ENCODE measurements at regions not wholly inside any gene's neighbourhood (a gene's known extent, or its start where the extent isn't known, plus 50 kb on each side); places are given as distances from the start of the nearest gene placed in this dataset.
"Not testable (repeated sequence)": the region's sequence is repeated elsewhere in the genome, so short reads cannot be mapped to it uniquely, and the experiment has no call there.

- Mint-ChIP-seq H3K4me1 (ENCODE audit: unreplicated experiment) (peaks cover 5% of the 10 kb centered on the region), H3K27me3 (ENCODE audit: unreplicated experiment) (no peaks in the 10 kb centered on the region)
Measured at GRCh38 chr6:112597176-112597575, 250.0 kb downstream of the RFPL4B start.

GRCh38 chr6:112600168-112600567 lies 253.0 kb downstream of the RFPL4B start:
- no peak overlapping the region for H3K27ac Mint-ChIP-seq (ENCODE audit: unreplicated experiment)
- H3K36me3 Mint-ChIP-seq (ENCODE audit: unreplicated experiment) = no peaks in the 10 kb centered on the region
- H3K9me3 Mint-ChIP-seq (ENCODE audit: unreplicated experiment) = no peaks in the 10 kb centered on the region
- no peak for DNase-seq (ENCODE audit: extremely low spot score, unreplicated experiment)
- peaks cover 3% of the 10 kb centered on the region for H3K4me1 Mint-ChIP-seq (ENCODE audit: unreplicated experiment)
- TF ChIP-seq CTCF (IDR thresholded peaks at IDR 0.05) = peak; percentile 23
- H3K27me3 Mint-ChIP-seq (ENCODE audit: unreplicated experiment) = no peaks in the 10 kb centered on the region
- H3K4me3 Mint-ChIP-seq (ENCODE audit: unreplicated experiment) = no peak overlapping the region

More at GRCh38 chr6:112597176-112597575, 250.0 kb downstream of the RFPL4B start:
- H3K27ac Mint-ChIP-seq (ENCODE audit: unreplicated experiment) = no peak overlapping the region
- DNase-seq (ENCODE audit: extremely low spot score, unreplicated experiment) = no peak
- peaks cover 2% of the 10 kb centered on the region for H3K36me3 Mint-ChIP-seq (ENCODE audit: unreplicated experiment)
- peaks cover 7% of the 10 kb centered on the region for H3K9me3 Mint-ChIP-seq (ENCODE audit: unreplicated experiment)
- TF ChIP-seq CTCF (IDR thresholded peaks at IDR 0.05) = no peak
- no peak overlapping the region for H3K4me3 Mint-ChIP-seq (ENCODE audit: unreplicated experiment)

GRCh38 chr6:112603726-112604125 lies 256.6 kb downstream of the RFPL4B start:
- no peak for DNase-seq (ENCODE audit: extremely low spot score, unreplicated experiment)
- H3K4me1 Mint-ChIP-seq (ENCODE audit: unreplicated experiment) = peaks cover 12% of the 10 kb centered on the region
- TF ChIP-seq CTCF (IDR thresholded peaks at IDR 0.05) = no peak

GRCh38 chr6:112606656-112607435 lies 259.7 kb downstream of the RFPL4B start:
- Mint-ChIP-seq H3K27me3 (ENCODE audit: unreplicated experiment) (no peaks in the 10 kb centered on the region), H3K36me3 (ENCODE audit: unreplicated experiment) (peaks cover 3% of the 10 kb centered on the region), H3K27ac (ENCODE audit: unreplicated experiment) (peak overlapping the region; percentile 70), H3K4me1 (ENCODE audit: unreplicated experiment) (peaks cover 10% of the 10 kb centered on the region), H3K4me3 (ENCODE audit: unreplicated experiment) (no peak overlapping the region), H3K9me3 (ENCODE audit: unreplicated experiment) (peaks cover 7% of the 10 kb centered on the region)
- no peak for TF ChIP-seq CTCF (IDR thresholded peaks at IDR 0.05)
- DNase-seq (ENCODE audit: extremely low spot score, unreplicated experiment) = no peak

More at GRCh38 chr6:112603726-112604125, 256.6 kb downstream of the RFPL4B start:
- H3K27me3 Mint-ChIP-seq (ENCODE audit: unreplicated experiment) = no peaks in the 10 kb centered on the region
- H3K27ac Mint-ChIP-seq (ENCODE audit: unreplicated experiment) = no peak overlapping the region
- H3K9me3 Mint-ChIP-seq (ENCODE audit: unreplicated experiment) = peaks cover 6% of the 10 kb centered on the region
- peaks cover 3% of the 10 kb centered on the region for H3K36me3 Mint-ChIP-seq (ENCODE audit: unreplicated experiment)
- H3K4me3 Mint-ChIP-seq (ENCODE audit: unreplicated experiment) = no peak overlapping the region

- not testable (repeated sequence) for H3K27me3 Mint-ChIP-seq (ENCODE audit: unreplicated experiment); H3K4me1 Mint-ChIP-seq (ENCODE audit: unreplicated experiment); H3K4me3 Mint-ChIP-seq (ENCODE audit: unreplicated experiment); H3K27ac Mint-ChIP-seq (ENCODE audit: unreplicated experiment); H3K9me3 Mint-ChIP-seq (ENCODE audit: unreplicated experiment); DNase-seq (ENCODE audit: extremely low spot score, unreplicated experiment); H3K36me3 Mint-ChIP-seq (ENCODE audit: unreplicated experiment)
Measured at GRCh38 chr6:112608925-112609324, 261.8 kb downstream of the RFPL4B start.

All from osteocyte (in vitro differentiated cells).